ENCODE measurements at regions not wholly inside any gene's neighbourhood (a gene's known extent, or its start where the extent isn't known, plus 50 kb on each side); places are given as distances from the start of the nearest gene placed in this dataset.

GRCh38 chr13:40442231-40442630, 224.2 kb downstream of the FOXO1 start:
- H3K27me3 ChIP-seq (ENCODE audit: insufficient read depth, poor library complexity, severe bottlenecking): no peaks in the 10 kb centered on the region
- H3K4me3 ChIP-seq (ENCODE audit: severe bottlenecking): no peak overlapping the region
- TF ChIP-seq, protein P1, sequence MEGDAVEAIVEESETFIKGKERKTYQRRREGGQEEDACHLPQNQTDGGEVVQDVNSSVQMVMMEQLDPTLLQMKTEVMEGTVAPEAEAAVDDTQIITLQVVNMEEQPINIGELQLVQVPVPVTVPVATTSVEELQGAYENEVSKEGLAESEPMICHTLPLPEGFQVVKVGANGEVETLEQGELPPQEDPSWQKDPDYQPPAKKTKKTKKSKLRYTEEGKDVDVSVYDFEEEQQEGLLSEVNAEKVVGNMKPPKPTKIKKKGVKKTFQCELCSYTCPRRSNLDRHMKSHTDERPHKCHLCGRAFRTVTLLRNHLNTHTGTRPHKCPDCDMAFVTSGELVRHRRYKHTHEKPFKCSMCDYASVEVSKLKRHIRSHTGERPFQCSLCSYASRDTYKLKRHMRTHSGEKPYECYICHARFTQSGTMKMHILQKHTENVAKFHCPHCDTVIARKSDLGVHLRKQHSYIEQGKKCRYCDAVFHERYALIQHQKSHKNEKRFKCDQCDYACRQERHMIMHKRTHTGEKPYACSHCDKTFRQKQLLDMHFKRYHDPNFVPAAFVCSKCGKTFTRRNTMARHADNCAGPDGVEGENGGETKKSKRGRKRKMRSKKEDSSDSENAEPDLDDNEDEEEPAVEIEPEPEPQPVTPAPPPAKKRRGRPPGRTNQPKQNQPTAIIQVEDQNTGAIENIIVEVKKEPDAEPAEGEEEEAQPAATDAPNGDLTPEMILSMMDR (IDR thresholded peaks at IDR 0.05; ENCODE audit: poor library complexity, severe bottlenecking): no peak
- ATAC-seq (ENCODE audit: low read depth) (no peak), DNase-seq (ENCODE audit: low spot score) (no peak)
- no peak overlapping the region for H3K27ac ChIP-seq (ENCODE audit: poor library complexity, severe bottlenecking)
- H3K4me1 ChIP-seq (ENCODE audit: insufficient read depth, poor library complexity, severe bottlenecking): peaks cover 34% of the 10 kb centered on the region
- no peaks in the 10 kb centered on the region for H3K36me3 ChIP-seq (ENCODE audit: low read depth)
- no peaks in the 10 kb centered on the region for H3K9me3 ChIP-seq (ENCODE audit: severe bottlenecking)

- Histone ChIP-seq H3K27ac (ENCODE audit: poor library complexity, severe bottlenecking) (no peak overlapping the region), H3K4me1 (ENCODE audit: insufficient read depth, poor library complexity, severe bottlenecking) (peaks cover 34% of the 10 kb centered on the region), H3K4me3 (ENCODE audit: severe bottlenecking) (no peak overlapping the region), H3K9me3 (ENCODE audit: severe bottlenecking) (no peaks in the 10 kb centered on the region), H3K27me3 (ENCODE audit: insufficient read depth, poor library complexity, severe bottlenecking) (no peaks in the 10 kb centered on the region), H3K36me3 (ENCODE audit: low read depth) (no peaks in the 10 kb centered on the region)
- TF ChIP-seq, protein P1 (IDR thresholded peaks at IDR 0.05; ENCODE audit: poor library complexity, severe bottlenecking): no peak
- DNase-seq (ENCODE audit: low spot score): no peak
- ATAC-seq (ENCODE audit: low read depth): no peak
These were observed 223.6 kb downstream of the FOXO1 start for GRCh38 chr13:40442826-40443225.

DNA sequence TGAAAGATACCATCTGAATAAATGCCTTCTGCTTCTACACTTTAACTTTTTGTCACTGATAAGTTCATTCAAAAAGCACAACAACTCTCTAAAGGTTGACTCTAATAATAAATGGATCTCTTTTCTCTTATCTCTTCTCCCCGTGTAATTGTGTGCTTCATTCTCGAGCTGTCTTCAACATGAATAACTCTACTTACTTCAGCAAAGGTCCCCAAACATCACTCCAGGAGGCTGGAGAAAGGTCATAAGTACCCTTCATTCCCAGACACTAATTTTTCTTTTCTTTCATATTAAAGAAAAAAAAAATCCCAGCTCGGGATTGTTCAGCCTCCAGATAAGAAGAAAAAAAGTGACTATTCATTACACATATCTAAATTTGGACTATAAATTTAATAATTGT, 222.2 kb downstream of the FOXO1 start:
- TF ChIP-seq, protein P1 (IDR thresholded peaks at IDR 0.05; ENCODE audit: poor library complexity, severe bottlenecking): no peak
- ATAC-seq (ENCODE audit: low read depth): no peak
- Histone ChIP-seq H3K36me3 (ENCODE audit: low read depth) (no peaks in the 10 kb centered on the region), H3K9me3 (ENCODE audit: severe bottlenecking) (no peaks in the 10 kb centered on the region), H3K4me1 (ENCODE audit: insufficient read depth, poor library complexity, severe bottlenecking) (peaks cover 26% of the 10 kb centered on the region), H3K4me3 (ENCODE audit: severe bottlenecking) (no peak overlapping the region), H3K27me3 (ENCODE audit: insufficient read depth, poor library complexity, severe bottlenecking) (no peaks in the 10 kb centered on the region), H3K27ac (ENCODE audit: poor library complexity, severe bottlenecking) (no peak overlapping the region)
- DNase-seq (ENCODE audit: low spot score): no peak

DNA sequence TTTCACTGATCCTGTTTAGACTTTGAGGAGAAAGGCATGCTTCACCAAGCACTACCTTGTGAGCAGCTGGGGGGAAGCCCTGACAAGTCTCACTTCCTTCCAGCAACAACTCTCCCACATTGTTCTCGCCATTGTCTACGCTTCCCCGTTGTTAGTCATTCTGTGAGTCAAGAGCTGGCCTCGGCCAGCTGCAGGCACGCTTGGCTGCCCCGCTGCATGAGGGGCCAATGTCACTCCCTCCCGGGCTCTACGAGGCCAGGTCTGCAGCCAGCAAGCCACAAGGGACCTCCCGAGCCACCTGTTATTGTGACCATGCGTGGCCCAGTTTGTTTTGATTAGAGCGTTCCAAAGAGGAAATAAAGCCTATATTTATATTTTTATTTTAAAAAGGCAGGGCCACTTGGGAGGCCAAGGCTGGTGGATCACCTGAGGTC, 220.9 kb downstream of the FOXO1 start:
- Histone ChIP-seq H3K36me3 (ENCODE audit: low read depth) (no peaks in the 10 kb centered on the region), H3K4me3 (ENCODE audit: severe bottlenecking) (no peak overlapping the region), H3K27ac (ENCODE audit: poor library complexity, severe bottlenecking) (peak overlapping the region; percentile 67), H3K4me1 (ENCODE audit: insufficient read depth, poor library complexity, severe bottlenecking) (peaks cover 25% of the 10 kb centered on the region), H3K9me3 (ENCODE audit: severe bottlenecking) (no peaks in the 10 kb centered on the region), H3K27me3 (ENCODE audit: insufficient read depth, poor library complexity, severe bottlenecking) (no peaks in the 10 kb centered on the region)
- ATAC-seq (ENCODE audit: low read depth) (peak; percentile 98), DNase-seq (ENCODE audit: low spot score) (peak; percentile 76)
- TF ChIP-seq, protein P1 (IDR thresholded peaks at IDR 0.05; ENCODE audit: poor library complexity, severe bottlenecking): no peak

GRCh38 chr13:40446365-40446764, 220.1 kb downstream of the FOXO1 start:
- DNase-seq (ENCODE audit: low spot score) (no peak), ATAC-seq (ENCODE audit: low read depth) (no peak)
- Histone ChIP-seq H3K9me3 (ENCODE audit: severe bottlenecking) (no peaks in the 10 kb centered on the region), H3K4me1 (ENCODE audit: insufficient read depth, poor library complexity, severe bottlenecking) (peaks cover 20% of the 10 kb centered on the region), H3K27me3 (ENCODE audit: insufficient read depth, poor library complexity, severe bottlenecking) (no peaks in the 10 kb centered on the region), H3K27ac (ENCODE audit: poor library complexity, severe bottlenecking) (no peak overlapping the region), H3K4me3 (ENCODE audit: severe bottlenecking) (no peak overlapping the region), H3K36me3 (ENCODE audit: low read depth) (no peaks in the 10 kb centered on the region)
- TF ChIP-seq, protein P1 (IDR thresholded peaks at IDR 0.05; ENCODE audit: poor library complexity, severe bottlenecking): no peak

Measured in RWPE2 (cell line).